ENCODE measurements at regions not wholly inside any gene's neighbourhood (a gene's known extent, or its start where the extent isn't known, plus 50 kb on each side); places are given as distances from the start of the nearest gene placed in this dataset.
"Not testable (repeated sequence)": the region's sequence is repeated elsewhere in the genome, so short reads cannot be mapped to it uniquely, and the experiment has no call there.

DNA sequence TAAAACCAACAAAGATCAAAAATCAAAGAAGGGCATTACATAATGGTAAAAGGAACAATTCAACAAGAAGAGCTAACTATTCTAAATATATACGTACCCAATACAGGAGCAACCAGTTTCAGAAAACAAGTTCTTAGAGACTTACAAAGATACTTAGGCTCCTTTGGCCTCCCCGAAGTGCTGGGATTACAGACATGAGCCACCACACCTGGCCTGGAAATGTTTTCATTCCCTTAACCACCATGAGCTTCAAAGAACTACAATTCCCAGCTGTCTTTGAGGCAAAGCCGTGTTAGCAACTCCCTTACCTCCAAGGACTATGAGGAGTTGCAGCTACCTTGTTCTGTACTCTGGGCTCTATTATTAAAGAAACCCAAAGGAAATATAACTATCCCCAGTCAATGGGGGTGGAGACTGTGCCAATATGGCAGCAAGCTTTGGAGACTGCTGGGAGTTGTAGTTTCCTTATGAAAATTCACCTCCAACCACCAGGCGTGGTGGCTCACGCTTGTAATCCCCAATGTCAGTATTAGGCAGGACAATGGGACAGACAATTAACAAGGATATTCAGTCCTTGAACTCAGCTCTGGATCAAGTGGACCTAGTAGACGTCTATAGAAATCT is 893.9 kb downstream of the SLC6A15 start:
- not testable (repeated sequence) for DNase-seq

DNA sequence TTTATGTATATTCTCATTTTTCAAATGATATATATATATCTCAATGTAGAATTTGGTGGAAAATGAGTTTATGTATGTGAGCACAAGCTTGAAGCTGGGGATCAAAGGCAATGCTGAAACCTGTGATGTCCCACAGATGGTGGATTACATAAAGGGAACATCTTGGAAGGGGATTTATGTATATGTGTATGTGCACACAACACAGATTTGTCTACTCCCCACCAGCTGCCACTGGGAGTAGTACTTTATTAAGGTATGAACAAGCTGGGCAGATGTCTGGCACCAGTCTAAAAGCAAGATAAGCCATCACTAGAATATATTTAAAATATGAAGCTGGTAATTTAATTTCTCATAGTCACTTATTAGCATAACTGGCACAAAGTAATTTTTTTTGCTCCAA is 895.6 kb downstream of the SLC6A15 start:
- no peak for DNase-seq

DNA sequence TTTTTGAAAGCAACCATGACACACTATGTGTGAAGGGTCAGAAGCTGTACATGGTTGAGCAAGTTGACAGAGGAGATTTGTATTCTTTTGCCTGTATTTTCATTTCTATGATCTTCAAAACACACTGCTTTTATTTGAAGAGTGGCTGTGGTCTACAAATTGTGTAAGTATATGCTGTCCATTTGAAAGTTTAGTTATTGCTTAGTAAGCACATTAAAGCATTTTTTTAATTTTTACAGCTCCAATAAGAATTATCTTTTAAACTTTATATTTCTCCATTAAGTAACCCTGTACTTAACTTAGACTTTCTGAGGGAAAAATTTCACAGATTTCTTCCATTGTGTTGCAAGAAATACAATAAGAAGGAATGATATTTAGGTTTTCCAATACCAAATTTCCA is 915.2 kb downstream of the SLC6A15 start:
- no peak for DNase-seq

DNA sequence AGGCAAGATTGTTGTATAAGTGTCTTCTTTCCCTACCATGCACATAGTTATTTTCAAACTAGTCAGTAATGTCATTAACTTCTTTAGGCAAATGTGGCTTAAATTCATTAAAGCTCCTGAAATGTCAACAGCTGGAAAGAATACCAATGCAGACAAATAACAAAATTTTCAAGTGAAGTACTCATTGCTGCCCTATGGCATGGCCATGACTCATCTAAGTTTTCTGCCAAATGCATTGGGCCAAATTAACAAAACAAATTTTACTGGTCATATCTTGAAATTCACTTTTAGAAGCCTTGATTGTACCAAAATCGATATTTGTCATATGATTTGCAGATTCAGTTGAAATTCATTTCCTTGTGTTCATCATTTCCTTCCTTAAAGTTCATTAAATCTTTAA is 915.9 kb downstream of the SLC6A15 start:
- no peak for DNase-seq

DNA sequence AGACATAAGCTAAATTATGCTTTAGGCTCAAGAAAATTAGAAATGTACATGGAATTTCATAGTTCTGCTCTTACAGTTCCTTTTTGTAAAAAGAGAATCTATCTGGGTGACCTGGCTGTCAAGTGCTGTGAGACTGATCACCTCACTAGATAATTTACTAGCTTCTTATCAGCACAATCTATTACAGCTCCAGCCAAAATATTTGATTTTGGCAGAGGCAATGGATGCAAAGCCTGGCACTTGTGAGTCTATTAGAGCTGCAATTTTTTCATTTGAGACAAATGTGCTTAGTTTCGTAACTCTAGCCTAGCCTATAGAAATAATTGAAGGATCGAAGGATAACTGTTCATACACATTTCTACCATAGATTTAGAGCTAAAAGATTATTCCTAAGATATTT is 927.5 kb downstream of the SLC6A15 start:
- no peak for DNase-seq

DNA sequence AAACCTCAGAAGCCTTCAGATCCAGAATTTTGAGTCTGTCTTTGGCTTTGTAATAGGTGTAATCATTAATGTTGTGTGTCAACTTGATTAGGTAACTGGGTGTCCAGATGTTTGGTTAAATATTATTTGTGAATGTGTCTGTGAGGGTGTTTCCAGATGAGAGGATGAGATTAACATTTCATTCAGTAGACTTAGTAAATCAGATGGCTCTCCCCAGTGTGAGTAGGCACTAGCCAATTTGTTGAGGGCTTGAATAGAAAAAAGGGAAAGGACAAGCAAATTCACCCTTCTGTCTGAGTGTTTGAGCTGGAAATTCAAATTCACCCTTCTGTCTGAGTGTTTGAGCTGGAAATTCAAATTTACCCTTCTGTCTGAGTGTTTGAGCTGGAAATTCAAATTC is 932.2 kb downstream of the SLC6A15 start:
- DNase-seq, result no peak

DNA sequence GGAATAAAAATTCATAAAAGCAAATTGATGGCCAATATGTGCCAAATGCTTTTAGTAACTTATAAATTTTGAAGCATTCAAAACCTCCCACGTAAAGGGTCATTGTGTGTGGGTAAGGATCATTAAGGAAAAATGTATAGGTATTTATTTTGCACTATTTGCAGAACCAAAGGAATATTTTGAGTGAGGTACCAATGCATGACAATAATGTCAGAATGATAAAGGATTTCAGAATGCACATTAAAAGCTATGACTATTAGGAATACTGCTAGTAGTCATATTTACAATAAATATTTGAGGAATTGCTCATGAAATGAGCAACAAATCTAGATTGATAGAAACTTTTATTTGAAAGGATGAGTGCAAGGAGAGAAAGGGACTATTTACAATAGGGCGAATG is 932.8 kb downstream of the SLC6A15 start:
- no peak for DNase-seq

DNA sequence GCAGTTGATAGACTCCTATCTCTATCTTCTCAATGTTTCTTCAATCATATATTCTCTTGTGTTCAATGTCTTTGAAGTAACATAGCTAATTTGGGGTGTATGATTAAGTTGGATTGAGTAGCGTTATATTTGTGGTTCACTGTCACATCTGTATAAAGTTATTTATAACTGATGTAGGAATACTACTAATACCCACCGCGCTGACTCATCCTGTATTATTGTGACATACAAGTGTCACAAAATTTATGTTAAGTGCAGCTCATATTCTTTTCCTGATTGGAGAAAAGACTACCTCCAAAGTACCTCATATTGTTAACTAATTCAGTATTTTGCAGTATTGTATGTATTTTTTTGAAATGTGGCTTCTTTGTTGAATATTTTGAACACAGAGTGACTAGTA is 940.8 kb downstream of the SLC6A15 start:
- no peak for DNase-seq

DNA sequence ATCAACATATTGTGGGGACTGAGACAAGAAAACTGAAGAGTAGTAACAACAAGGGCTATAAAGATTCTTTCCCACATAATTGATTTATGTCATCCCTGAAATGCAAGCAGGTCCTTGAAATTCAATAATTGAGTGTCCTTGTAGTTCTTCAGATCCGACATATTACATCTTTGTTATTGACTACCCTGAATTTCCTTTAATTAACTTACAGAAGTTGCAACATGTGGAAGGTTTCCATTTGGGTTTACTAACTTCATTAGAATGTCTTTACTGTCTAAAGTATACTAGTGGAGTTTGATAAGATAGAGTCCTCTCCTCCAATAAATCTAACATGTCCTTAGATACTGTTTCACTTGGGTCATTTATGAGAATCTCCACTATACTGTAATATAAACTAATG is 951.8 kb downstream of the SLC6A15 start:
- no peak for DNase-seq

DNA sequence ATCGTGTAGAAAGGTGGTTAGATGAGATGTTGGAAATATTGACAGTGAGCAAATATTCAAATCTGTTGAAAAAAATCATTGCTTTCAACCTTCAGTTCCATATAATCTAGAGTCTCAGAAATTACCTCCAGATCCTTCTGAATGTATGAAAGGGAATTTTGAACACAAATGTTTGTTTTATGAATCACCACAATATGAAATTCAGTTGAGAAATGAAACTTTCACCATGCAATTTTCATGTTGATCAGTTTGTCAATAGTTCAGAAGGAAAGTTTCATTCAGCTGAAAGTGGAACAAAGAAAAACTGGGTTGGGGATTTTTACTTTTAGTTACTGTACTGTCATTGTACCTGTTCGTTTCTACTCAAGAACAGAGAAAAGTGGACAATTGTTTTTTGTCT is 953.6 kb downstream of the SLC6A15 start:
- no peak for DNase-seq

DNA sequence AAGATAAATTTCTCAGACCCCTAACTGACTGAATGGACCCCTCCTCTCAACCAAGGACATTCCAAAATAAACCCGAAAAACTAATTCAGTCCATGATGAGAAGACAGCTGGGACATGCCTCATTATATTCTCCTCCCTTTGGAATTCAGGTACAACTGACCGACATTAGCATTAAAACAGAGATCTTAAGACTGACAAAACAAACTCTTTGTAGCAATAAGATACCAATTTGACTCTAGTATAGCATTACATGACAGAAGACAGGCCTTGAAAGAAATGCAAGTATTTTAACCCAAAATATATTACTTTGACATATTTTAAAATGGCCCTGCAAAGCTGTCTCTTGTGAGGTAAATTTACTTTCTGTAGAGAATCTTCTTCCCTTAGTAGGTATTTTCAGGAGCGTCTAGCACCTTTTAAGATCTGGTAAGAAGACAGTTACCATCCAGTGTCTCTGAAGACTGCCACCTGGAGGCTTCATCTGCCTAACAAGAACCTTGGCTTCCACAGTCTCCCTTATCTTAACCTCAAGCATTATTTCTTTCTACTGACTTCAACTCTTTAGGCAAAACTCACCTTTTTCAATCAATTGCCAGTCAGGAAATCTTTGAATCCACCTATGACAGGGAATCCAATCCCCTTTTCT is 957.5 kb downstream of the SLC6A15 start:
- DNase-seq, result no peak

DNA sequence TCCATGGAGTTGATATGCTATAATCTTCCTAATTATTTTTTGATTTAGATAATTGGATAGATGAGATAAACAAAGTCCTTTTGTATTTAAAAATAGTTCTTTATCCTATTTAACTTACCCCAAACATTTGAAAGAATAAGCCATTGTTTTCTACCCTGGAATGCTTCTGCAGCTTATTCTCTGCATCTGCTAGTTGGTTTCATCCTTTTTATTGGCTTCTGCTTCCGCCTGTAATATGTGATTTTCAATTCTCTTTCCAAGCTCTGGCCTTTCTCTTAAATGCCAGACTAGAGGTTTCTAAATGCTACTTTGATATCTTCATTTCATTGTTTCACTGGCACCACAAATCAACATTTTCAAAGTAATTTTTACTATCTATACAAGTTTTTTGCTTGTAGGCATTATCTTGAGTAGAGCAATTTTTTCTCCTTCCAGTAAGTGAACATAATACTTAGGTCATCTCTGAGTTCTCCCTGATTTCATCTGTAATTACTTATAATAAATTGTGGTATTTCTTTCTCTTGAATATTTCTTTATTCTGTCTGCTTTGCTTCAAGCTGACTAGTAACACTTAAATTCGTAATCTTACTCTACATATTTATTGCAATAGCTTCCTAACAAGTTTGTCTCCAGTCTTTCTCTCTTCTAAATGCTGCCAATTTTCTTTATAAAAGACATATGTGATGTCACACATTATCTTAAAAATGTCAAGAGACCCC is 958.4 kb downstream of the SLC6A15 start:
- no peak for DNase-seq

DNA sequence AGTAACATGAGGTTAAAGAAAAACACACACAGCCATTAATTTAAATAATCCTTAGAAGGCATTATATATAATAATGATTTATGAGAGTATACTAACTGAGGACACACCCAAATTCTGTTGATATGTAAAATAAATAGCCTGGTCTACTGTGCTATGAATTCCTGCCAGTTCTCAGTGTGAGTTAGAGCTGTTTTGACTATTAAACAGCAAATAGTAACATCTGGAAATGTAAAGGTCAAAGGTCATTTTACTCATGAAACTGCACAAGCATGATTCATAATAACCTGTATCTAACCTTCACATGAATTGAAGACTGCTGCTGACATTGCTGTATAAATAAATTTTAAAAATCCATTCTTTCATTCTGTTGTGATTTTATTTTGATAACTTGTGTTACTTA is 966.7 kb downstream of the SLC6A15 start:
- no peak for DNase-seq

DNA sequence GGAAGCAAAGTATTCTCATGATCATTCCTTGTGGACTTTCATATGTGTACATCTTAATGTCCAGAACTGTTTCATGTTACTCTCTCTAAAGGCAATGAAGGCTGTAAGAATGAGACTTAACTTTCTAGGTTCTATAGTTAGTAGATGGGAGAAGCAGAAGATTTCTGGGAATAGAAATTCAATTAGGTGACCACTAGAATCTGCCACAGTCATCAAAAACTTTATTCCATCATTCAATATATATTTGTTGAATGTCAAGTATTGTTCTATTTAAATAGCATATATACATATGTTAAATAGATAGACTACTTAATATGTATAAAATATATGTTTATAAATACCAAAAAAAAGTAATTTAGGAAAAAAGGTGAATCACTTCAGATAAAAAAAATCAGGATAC is 972.9 kb downstream of the SLC6A15 start:
- DNase-seq, result no peak

DNA sequence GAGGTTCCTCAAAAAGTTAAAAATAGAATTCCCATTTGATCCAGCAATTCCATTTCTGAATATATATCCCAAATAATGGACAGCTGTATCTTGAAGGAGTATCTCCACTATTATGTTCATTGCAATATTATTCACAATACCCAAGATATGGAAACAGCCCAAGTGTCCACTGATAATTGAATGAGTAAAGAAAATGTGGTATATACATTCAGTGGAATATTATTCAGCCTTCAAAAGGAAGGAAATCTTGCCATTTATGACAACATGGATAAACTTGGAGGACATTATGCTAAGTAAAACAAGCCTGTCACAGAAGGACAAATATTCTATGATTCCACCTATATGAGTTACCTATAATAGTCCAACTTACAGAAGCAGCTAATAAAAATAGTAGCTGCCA is 979.0 kb downstream of the SLC6A15 start:
- no peak for DNase-seq

DNA sequence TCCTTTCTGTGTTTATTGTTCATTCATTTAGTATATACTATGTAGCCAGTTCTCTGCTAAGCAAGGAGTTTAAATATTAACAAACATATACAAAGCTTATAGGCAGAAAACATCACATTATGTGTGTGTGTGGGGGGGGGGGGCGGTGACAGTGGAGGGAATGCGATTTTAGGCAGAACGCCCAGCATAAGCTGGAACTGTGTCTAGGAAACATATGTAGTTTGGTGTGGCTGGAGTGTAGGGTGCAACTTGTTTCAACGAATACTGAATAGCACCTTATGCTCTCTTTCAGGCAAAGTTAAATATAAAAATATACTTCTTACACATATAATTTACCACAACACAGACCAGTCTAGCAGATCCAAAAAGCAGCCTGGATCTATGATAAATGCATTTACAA is 980.6 kb downstream of the SLC6A15 start:
- DNase-seq, result no peak

DNA sequence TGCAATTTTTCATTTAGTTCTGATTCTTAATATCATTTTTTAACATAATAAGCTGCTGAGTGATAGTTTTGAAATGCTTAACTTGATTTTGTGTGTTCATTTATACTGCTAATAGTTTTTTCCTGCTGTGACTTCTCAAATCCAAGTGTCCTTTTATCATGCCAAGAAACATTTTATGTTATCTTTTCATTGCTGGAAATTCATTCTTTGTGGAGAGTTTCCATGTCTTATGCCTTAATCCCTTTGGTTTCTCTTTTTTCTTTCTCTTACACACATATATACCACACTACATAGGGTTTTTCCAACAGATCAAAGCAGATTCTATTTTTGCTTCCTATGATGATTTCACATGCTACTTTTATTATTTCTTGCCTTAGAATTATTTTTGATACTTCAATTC is 981.1 kb downstream of the SLC6A15 start:
- no peak for DNase-seq

DNA sequence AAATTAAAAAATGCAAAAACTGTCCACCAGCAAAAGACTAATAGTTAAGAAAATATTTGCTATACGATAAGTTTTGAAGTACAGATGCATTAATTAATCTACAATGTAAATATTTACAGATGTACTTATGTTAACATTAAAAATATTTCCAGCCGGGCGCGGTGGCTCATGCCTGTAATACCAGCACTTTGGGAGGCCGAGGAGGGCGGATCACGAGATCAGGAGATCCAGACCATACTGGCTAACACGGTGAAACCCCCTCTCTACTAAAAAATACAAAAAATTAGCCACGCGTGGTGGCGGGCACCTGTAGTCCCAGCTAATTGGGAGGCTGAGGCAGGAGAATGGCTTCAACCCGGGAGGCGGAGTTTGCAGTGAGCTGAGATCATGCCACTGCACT is 982.8 kb downstream of the SLC6A15 start:
- DNase-seq, result not testable (repeated sequence)

DNA sequence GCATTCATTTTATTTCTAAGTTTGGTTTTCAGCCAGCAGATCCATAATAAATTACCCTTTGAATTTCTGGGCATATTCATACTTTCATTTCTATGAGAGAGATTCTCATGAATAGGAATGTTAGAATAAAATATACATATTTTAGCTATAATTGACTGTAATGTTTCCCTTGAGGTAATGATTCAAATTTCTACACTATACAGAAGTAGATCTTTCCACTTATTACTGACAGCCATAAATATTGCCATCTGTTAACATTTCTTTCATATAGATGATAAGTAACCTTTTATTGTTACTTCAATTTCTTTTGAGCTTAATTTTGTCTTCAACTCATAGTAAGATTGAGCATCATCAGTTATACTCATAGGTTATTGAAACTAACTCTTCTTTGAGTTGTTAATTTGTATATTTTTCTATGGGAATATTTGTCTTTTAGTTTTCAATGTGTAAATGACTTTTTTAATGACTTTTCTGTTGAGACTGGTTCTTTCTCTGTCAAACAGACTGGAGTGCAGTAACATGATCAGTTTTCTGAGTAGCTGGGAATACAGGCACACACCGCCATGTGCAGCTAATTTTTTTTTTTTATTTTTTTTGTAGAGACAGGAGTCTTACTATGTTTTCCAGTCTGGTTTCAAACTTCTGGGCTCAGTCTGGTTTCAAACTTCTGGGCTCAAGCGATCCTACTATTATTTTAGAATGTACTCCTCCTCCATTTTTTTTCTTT is 991.6 kb downstream of the SLC6A15 start:
- no peak for DNase-seq

DNA sequence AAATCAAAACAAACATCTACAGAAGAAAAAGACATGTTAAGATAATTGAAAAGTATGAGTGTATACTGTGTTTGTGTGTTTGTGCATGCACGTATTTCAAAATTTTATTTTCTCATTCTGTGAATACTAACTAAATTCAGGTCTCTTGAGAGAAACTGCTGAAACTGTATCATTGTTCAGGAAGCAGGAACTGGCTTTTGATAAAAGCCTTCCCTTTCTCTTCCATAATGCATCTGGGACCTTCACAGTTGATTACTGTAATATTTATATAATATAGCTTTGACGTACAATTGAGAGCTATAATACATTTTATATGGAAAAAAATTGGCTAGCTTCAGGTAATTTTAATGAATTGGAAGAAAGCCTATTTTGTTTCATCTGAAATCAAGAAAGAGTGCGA is 993.5 kb downstream of the SLC6A15 start:
- DNase-seq, result no peak

DNA sequence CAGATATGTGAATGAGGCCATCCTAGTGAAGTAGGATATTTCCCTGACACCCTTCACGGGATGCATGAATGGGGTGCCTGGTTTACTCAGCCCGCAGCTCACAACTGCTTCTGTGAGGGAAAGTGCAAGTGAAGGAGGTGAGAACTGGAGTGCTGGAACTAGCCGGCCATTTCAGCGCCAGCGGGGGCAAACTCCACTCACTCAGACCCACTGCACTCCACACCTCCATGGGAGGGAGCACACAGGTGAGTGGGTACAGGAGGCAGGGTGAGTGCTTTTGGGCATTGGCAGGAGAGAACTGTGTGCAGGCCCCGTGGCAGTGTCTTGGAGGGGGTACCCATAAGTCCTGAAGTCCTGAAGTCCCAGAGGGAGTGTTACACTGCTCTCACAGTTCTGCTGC is 1008.4 kb downstream of the SLC6A15 start:
- DNase-seq, result no peak

DNA sequence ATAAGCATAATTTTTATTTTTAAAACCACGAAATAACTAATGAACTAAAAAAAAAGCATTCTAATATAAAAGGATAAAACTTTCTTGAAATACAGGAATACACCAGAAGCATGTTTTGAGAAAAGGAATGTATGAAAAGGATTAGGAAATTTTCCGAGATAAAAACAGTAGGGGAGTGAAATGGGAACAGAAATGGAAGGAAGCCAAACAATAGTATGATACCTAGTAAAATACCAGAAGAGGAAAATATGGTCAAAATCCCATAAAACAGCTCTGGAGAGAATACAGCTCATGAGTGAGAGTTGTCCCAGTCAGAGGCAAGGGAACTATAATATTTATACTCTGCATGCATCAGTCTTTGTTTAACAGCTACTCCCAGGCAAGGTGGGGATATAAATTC is 1016.2 kb downstream of the SLC6A15 start:
- no peak for DNase-seq

DNA sequence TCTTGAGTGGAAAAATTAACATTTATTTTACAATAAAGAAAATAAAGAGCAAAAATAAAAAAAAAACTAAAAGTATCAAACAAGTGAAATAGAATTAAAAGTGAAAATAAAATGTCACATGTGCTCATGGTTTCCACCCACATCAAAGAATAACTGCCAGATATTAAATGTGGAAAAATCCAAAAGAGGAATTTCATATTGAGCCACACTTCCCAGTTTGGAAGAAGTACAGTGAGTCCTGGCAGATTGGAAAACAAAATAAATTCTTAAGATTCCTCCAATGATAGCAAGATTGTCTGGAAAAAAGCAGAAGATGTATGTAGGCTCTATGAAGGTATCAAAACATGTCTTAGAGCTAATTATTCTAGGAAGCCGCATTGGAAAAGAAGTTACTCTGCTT is 1019.5 kb downstream of the SLC6A15 start:
- DNase-seq, result no peak

DNA sequence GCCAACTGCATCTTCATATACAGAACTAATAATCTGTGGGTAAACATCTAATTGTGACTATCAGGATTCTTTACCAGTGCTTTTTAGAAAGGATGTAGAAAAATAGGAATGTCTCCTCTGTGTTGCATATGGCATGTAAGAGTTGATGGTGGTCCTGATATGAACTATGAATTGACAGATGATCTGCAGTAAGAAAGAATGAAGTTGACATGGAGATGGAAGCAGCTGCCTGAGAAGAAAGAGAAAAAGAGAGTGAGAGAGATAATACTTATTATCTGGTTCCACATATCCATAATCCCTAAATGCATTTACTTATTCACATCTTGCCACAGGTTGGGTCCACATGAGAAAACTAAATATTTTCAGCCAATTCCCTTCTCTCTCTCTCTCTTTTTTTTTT is 1022.9 kb downstream of the SLC6A15 start:
- no peak for DNase-seq
